PFSK-1 (cell line): ENCODE measurements at regions not wholly inside any gene's neighbourhood (a gene's known extent, or its start where the extent isn't known, plus 50 kb on each side); places are given as distances from the start of the nearest gene placed in this dataset.

ENCODE experiments used
- FOXP2 ChIP-seq: optimal IDR thresholded peaks from 2 replicates; pipeline ENCODE3; 2011; ENCODE audit warnings: borderline replicate concordance, control low read depth, inconsistent platforms; ENCODE audit not compliant: insufficient read depth; ENCODE audit errors: extremely low read length, extremely low read depth
- POLR2AphosphoS5 ChIP-seq: IDR thresholded peaks from 2 replicates; pipeline ENCODE4 v1.6.1; 2012; ENCODE audit warnings: low read depth, mild to moderate bottlenecking, control low read depth, low read length, moderate library complexity
- REST ChIP-seq, 2 experiments: IDR thresholded peaks; 2 replicates each; pipeline versions ENCODE4 v1.6.1 to v1.8.0; 2011 to 2012; ENCODE audit warnings: low read depth in 2 of 2, low read length in 2 of 2, control low read depth in 1 of 2, inconsistent platforms in 1 of 2, mild to moderate bottlenecking in 1 of 2, moderate library complexity in 1 of 2; ENCODE audit not compliant: insufficient read depth in 1 of 2
- SIN3A ChIP-seq: IDR thresholded peaks from 2 replicates; pipeline ENCODE4 v1.6.1; 2012; ENCODE audit warnings: mild to moderate bottlenecking, low read length, moderate library complexity, borderline replicate concordance; ENCODE audit not compliant: insufficient read depth
- TAF1 ChIP-seq: IDR thresholded peaks from 2 replicates; pipeline ENCODE4 v1.6.1; 2012; ENCODE audit warnings: low read length, control low read depth, borderline replicate concordance; ENCODE audit not compliant: insufficient read depth

DNA sequence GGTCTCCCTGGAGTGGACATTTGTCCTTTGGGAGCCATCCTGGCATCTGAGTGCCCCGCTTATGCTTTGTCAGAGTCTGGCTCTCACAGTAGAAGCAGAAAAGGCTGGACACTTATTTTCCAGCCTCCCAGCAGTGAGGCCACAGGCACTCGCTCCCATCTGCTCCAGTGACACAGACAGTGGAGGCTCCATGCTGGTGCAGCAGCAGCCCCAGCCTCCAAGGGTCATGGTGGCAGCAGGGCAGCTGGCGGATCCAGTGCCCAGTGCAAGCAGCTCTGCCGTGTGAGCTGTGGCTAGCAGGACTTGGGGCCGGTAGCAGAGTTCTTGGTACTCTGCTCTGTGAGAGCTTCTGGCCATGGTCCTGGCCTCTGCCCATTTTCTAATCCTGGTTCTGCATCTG is 157.3 kb upstream of the ALDH1B1 start:
- TF ChIP-seq TAF1 (no peak), POLR2AphosphoS5 (no peak), REST (IDR thresholded peaks at IDR 0.05; ENCODE audit: insufficient read depth in 1 of 2, low read depth in 2 of 2, low read length in 2 of 2) (no peak), SIN3A (no peak), FOXP2 (no peak)
